ENCODE measurements at regions not wholly inside any gene's neighbourhood (a gene's known extent, or its start where the extent isn't known, plus 50 kb on each side); places are given as distances from the start of the nearest gene placed in this dataset.

DNA sequence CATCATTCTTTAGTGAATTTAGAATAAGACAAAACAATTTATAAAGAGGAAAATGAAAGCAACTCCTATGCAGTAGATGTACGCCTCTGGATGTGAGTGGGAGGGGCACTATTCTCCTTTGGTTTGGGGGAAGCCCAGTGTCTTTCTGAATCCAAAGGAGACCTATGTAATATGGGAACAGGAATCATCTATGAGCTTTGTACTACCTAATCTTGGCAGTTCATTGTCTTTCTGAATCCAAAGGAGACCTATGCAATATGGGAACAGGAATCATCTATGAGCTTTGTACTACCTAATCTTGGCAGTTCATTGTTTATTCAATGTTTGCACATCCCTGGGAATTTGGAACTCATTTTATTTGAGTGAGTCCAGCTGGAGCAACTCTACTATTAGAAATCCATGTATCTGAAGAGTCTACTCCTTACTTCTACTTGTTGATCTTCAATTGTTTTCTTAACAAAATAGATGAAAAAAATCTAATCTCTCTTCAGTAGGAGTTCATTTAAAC, 401.1 kb upstream of the LRATD1 start:
- Histone ChIP-seq H3K4me1 (no peaks in the 10 kb centered on the region), H3K4me2 (no peak overlapping the region), H3K4me3 (no peak overlapping the region), H3K27ac (no peak overlapping the region), H3K9me3 (peaks cover 2% of the 10 kb centered on the region; the same call in 1 of the 3 replicates)
- ATAC-seq (no peak), DNase-seq (ENCODE audit: low read depth in 1 of 2, low spot score in 1 of 2) (no peak), FAIRE-seq (no peak)
- POLR2A ChIA-PET: no interaction called here
- CTCF ChIA-PET: no interaction called here
- WGBS (ENCODE audit: missing lambda C conversion rate): 3% methylated on average over 1 of the region's 1 CpG
- TF ChIP-seq HOXB13 (CRISPR knock-in tag; IDR thresholded peaks at IDR 0.05; ENCODE audit: low read depth) (no peak), NFE2L2 (conservative IDR thresholded peaks at IDR 0.05; ENCODE audit: low read length) (no peak), FOSL2 (IDR thresholded peaks at IDR 0.05) (no peak), FOSL2 (CRISPR knock-in tag; IDR thresholded peaks at IDR 0.05) (no peak), FOXS1 (CRISPR knock-in tag; IDR thresholded peaks at IDR 0.05) (no peak), EHF (CRISPR knock-in tag; IDR thresholded peaks at IDR 0.05) (no peak), RCOR1 (IDR thresholded peaks at IDR 0.05; ENCODE audit: low read depth, low read length) (no peak), TP53 (CRISPR knock-in tag; IDR thresholded peaks at IDR 0.05) (no peak), RNF2 (IDR thresholded peaks at IDR 0.05; ENCODE audit: borderline replicate concordance, low read depth) (no peak), RARB (CRISPR knock-in tag; IDR thresholded peaks at IDR 0.05) (no peak), MAZ (IDR thresholded peaks at IDR 0.05; ENCODE audit: borderline replicate concordance, low read depth, low read length) (no peak), RAD21 (conservative IDR thresholded peaks at IDR 0.05 in 1 of 2, IDR thresholded peaks at IDR 0.05 in 1 of 2) (no peak)
- TF ChIP-seq, protein P1, sequence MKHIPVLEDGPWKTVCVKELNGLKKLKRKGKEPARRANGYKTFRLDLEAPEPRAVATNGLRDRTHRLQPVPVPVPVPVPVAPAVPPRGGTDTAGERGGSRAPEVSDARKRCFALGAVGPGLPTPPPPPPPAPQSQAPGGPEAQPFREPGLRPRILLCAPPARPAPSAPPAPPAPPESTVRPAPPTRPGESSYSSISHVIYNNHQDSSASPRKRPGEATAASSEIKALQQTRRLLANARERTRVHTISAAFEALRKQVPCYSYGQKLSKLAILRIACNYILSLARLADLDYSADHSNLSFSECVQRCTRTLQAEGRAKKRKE (CRISPR knock-in tag; IDR thresholded peaks at IDR 0.05; ENCODE audit: low read depth): no peak
- TF ChIP-seq, protein P2, sequence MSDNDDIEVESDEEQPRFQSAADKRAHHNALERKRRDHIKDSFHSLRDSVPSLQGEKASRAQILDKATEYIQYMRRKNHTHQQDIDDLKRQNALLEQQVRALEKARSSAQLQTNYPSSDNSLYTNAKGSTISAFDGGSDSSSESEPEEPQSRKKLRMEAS (IDR thresholded peaks at IDR 0.05): no peak
- TF ChIP-seq, protein P3, sequence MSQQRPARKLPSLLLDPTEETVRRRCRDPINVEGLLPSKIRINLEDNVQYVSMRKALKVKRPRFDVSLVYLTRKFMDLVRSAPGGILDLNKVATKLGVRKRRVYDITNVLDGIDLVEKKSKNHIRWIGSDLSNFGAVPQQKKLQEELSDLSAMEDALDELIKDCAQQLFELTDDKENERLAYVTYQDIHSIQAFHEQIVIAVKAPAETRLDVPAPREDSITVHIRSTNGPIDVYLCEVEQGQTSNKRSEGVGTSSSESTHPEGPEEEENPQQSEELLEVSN (IDR thresholded peaks at IDR 0.05; ENCODE audit: borderline replicate concordance, low read depth): no peak
- TF ChIP-seq, protein P4, sequence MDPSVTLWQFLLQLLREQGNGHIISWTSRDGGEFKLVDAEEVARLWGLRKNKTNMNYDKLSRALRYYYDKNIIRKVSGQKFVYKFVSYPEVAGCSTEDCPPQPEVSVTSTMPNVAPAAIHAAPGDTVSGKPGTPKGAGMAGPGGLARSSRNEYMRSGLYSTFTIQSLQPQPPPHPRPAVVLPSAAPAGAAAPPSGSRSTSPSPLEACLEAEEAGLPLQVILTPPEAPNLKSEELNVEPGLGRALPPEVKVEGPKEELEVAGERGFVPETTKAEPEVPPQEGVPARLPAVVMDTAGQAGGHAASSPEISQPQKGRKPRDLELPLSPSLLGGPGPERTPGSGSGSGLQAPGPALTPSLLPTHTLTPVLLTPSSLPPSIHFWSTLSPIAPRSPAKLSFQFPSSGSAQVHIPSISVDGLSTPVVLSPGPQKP (IDR thresholded peaks at IDR 0.05; ENCODE audit: low read depth, low read length): no peak

DNA sequence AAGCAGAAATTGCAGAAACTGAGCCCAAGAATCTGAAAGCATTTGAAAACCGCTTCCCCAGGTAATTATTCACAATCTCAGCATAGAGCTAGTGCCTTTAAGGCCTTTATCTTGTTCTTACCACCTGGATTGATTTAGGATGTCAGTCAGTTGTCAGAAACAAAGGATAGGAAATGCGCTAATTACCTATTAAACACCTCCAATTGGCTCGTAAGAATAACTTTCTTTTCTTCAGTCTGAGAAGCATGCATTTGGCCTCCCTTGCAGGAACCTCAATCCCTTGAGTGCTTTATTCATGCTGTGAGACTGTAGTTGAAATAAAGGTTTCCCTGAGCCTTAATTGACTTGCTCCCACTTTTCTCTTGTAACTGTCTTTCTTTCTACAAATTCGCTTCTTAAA, 400.3 kb upstream of the LRATD1 start:
- no peak overlapping the region for H3K27ac ChIP-seq
- WGBS (ENCODE audit: missing lambda C conversion rate): 0% methylated on average over 4 of the region's 4 CpGs
- ChIA-PET POLR2A (no interaction called here), CTCF (no interaction called here)
- DNase-seq (ENCODE audit: low read depth in 1 of 2, low spot score in 1 of 2) (no peak), ATAC-seq (no peak), FAIRE-seq (no peak)
- H3K4me1 ChIP-seq: no peaks in the 10 kb centered on the region
- H3K9me3 ChIP-seq: peaks cover 2% of the 10 kb centered on the region; the same call in 1 of the 3 replicates
- no peak overlapping the region for H3K4me3 ChIP-seq
- TF ChIP-seq FOSL2 (IDR thresholded peaks at IDR 0.05) (no peak), FOSL2 (CRISPR knock-in tag; IDR thresholded peaks at IDR 0.05) (no peak), RNF2 (IDR thresholded peaks at IDR 0.05; ENCODE audit: borderline replicate concordance, low read depth) (no peak), EP300 (IDR thresholded peaks at IDR 0.05) (no peak), ZSCAN20 (CRISPR knock-in tag; IDR thresholded peaks at IDR 0.05) (no peak), SREBF2 (IDR thresholded peaks at IDR 0.05) (no peak), HOXB5 (CRISPR knock-in tag; IDR thresholded peaks at IDR 0.05) (no peak), BHLHE40 (IDR thresholded peaks at IDR 0.05; ENCODE audit: low read depth, low read length) (no peak), MYC (IDR thresholded peaks at IDR 0.05; ENCODE audit: borderline replicate concordance, low read length) (no peak), SMC3 (IDR thresholded peaks at IDR 0.05) (no peak), FOSB (CRISPR knock-in tag; IDR thresholded peaks at IDR 0.05) (no peak), HOXA7 (CRISPR knock-in tag; IDR thresholded peaks at IDR 0.05) (no peak), CBX8 (IDR thresholded peaks at IDR 0.05) (no peak), JUN (IDR thresholded peaks at IDR 0.05) (no peak), ZFP36 (IDR thresholded peaks at IDR 0.05; ENCODE audit: borderline replicate concordance, partially characterized antibody) (no peak), TP53 (CRISPR knock-in tag; IDR thresholded peaks at IDR 0.05) (no peak), PHF8 (IDR thresholded peaks at IDR 0.05; ENCODE audit: borderline replicate concordance, low read depth) (no peak)
- TF ChIP-seq, protein P5, sequence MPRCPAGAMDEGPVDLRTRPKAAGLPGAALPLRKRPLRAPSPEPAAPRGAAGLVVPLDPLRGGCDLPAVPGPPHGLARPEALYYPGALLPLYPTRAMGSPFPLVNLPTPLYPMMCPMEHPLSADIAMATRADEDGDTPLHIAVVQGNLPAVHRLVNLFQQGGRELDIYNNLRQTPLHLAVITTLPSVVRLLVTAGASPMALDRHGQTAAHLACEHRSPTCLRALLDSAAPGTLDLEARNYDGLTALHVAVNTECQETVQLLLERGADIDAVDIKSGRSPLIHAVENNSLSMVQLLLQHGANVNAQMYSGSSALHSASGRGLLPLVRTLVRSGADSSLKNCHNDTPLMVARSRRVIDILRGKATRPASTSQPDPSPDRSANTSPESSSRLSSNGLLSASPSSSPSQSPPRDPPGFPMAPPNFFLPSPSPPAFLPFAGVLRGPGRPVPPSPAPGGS (IDR thresholded peaks at IDR 0.05): no peak
- TF ChIP-seq, protein P4 (IDR thresholded peaks at IDR 0.05; ENCODE audit: low read depth, low read length): no peak
- TF ChIP-seq, protein P6, sequence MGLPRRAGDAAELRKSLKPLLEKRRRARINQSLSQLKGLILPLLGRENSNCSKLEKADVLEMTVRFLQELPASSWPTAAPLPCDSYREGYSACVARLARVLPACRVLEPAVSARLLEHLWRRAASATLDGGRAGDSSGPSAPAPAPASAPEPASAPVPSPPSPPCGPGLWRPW (IDR thresholded peaks at IDR 0.05): no peak
- TF ChIP-seq, protein P2 (IDR thresholded peaks at IDR 0.05): no peak
- H3K4me2 ChIP-seq: no peak overlapping the region

All from A549 (cell line).